ENCODE measurements at regions not wholly inside any gene's neighbourhood (a gene's known extent, or its start where the extent isn't known, plus 50 kb on each side); places are given as distances from the start of the nearest gene placed in this dataset.

DNA sequence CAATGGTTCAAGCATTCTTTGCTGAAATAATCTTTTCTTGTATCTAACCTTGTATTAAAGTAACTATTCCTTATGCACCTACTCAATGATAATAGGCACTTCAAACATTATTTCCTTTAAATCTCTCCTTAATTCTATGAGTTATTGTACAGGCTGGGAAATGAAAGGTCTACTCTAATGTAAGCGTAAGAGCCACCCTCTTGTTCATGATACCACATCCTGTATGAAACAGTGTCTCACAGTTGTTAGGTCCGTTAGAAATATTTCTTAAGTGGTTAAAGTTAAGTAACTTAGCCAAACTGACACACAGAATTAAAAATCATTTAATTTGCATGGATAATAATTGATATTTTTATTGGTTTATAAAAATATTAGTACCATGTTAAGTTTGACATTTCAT lies 162.5 kb upstream of the RPRM start:
- no peak for TF ChIP-seq EZH2 (IDR thresholded peaks at IDR 0.05)
- no peak for TF ChIP-seq POLR2AphosphoS5 (IDR thresholded peaks at IDR 0.05; ENCODE audit: borderline replicate concordance, low read depth, low read length)

Measured in SK-N-MC (cell line).